ENCODE measurements at regions not wholly inside any gene's neighbourhood (a gene's known extent, or its start where the extent isn't known, plus 50 kb on each side); places are given as distances from the start of the nearest gene placed in this dataset.

- TF ChIP-seq MXI1 (IDR thresholded peaks at IDR 0.05; ENCODE audit: low read depth, low read length): peak; percentile 67; the same call in 1 of the 2 replicates
Observed at GRCh38 chr10:78754269-78755062, 314.3 kb upstream of the ZMIZ1 start (continued).

DNA sequence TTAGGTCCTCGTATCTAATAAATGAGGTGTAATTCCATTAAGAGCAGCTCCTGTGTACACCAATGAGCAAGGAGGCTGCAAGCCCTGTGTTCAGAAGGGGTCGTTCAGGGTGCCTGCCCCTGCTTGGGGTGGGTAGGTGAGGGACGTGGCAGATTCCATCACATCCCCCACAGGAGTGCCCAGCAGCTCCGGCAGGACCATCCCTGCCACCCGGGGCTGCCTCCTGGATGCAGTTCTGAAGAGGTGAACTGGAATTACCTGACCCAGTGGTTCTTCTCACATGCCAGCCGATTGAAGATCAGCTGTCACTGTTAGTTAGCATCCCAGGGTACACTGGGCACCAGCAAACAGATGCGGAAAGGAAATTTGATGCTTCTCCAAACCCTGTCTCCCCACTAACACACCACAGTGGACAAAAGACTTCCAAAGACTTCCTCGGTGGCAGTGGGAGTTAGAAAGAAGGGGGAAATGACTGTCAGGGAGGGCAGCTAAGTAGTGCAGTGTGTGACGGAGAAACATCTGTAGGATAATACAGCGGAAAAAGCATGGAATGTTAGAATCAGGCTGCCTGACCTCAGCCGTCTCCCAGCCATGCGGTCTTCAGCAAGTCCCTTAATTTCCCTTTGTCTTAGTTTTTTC, 313.6 kb upstream of the ZMIZ1 start:
- Histone ChIP-seq H4K20me1 (ENCODE audit: insufficient read depth) (no peaks in the 10 kb centered on the region), H3K9ac (peak overlapping the region; percentile 17; the same call in 1 of the 2 replicates), H3F3A (replicated peaks; ENCODE audit: insufficient read depth) (peaks cover 14% of the 10 kb centered on the region), H3K9me2 (no peaks in the 10 kb centered on the region), H3K27me3 (ENCODE audit: insufficient read depth) (no peaks in the 10 kb centered on the region), H3K27ac (ENCODE audit: low read depth in 2 of 2, low read length in 1 of 2) (peak overlapping the region; percentile 90 to 94), H3K4me2 (peak overlapping the region; percentile 52), H3K36me3 (replicated peaks in 1 of 2; ENCODE audit: control insufficient read depth in 1 of 2, insufficient read depth in 2 of 2, low read length in 1 of 2) (no peaks in the 10 kb centered on the region), H3K4me3 (ENCODE audit: low read depth in 2 of 2, low read length in 1 of 2) (no peak overlapping the region), H3K79me2 (ENCODE audit: insufficient read depth) (no peaks in the 10 kb centered on the region), H3K9me3 (no peaks in the 10 kb centered on the region), H2AFZ (ENCODE audit: low read depth) (peak overlapping the region; percentile 60; the same call in 1 of the 2 replicates), H3K4me1 (ENCODE audit: control insufficient read depth in 1 of 2, insufficient read depth in 2 of 2, low read depth in 1 of 2, low read length in 1 of 2) (peaks cover 37 to 46% of the 10 kb centered on the region in 2 experiments; a peak in 3 of 4 replicates)
- WGBS (ENCODE audit: low lambda C conversion rate): 76% methylated on average over 8 of the region's 12 CpGs
- no peak for TF ChIP-seq MAX (IDR thresholded peaks at IDR 0.05; ENCODE audit: low read depth)
- peak; percentile 8; the same call in 1 of the 2 replicates for TF ChIP-seq MXI1 (IDR thresholded peaks at IDR 0.05; ENCODE audit: low read depth, low read length)
- no peak for TF ChIP-seq NRF1 (IDR thresholded peaks at IDR 0.05; ENCODE audit: low read depth, low read length)
- TF ChIP-seq PBX3 (IDR thresholded peaks at IDR 0.05): 0 out of 2 replicates have a peak, but pooled peaks have one; percentile 24
- no peak for TF ChIP-seq EP300 (IDR thresholded peaks at IDR 0.05; ENCODE audit: borderline replicate concordance in 1 of 2, low read depth in 1 of 2, low read length in 1 of 2)
- TF ChIP-seq CHD2 (IDR thresholded peaks at IDR 0.05; ENCODE audit: low read length, partially characterized antibody): no peak
- TF ChIP-seq NFIC (IDR thresholded peaks at IDR 0.05; ENCODE audit: borderline replicate concordance): no peak
- no peak for TF ChIP-seq ZBTB33 (IDR thresholded peaks at IDR 0.05; ENCODE audit: borderline replicate concordance, low read depth)
- no peak; the same call in 1 of the 2 replicates for TF ChIP-seq GATA2 (CRISPR knock-in tag; IDR thresholded peaks at IDR 0.05)
- CTCF ChIA-PET: interaction anchor here (0.9 to 2.4 kb wide), 6 partner anchors 10 to 708 kb away, joined by 3 to 7 read pairs (median 4); no protein-coding TSS in a partner anchor
- DNase-seq: peak; percentile 54
- POLR2A ChIA-PET: interaction anchor here (1.4 to 2.2 kb wide), 2 partner anchors 9 to 283 kb away, joined by 6 to 10 read pairs; no protein-coding TSS in a partner anchor
